Activated CD4-positive, alpha-beta T cell treated with anti-CD3 and anti-CD28 coated beads, Interleukin-2, amount 10 ng/mL, durations not matched to agents 24 days and 14 days (primary cell): ENCODE measurements at regions not wholly inside any gene's neighbourhood (a gene's known extent, or its start where the extent isn't known, plus 50 kb on each side); places are given as distances from the start of the nearest gene placed in this dataset.

ENCODE experiments used
- DNase-seq: peaks from one replicate; pipeline ENCODE4 v3.0.0; 2022
- H3K27ac Mint-ChIP-seq: one replicate; pipeline ENCODE4 v1.8.0; 2022; ENCODE audit warnings: mild to moderate bottlenecking, mixed read lengths
- H3K27me3 Mint-ChIP-seq: one replicate; pipeline ENCODE4 v1.8.0; 2022; ENCODE audit warnings: mixed read lengths
- H3K36me3 Mint-ChIP-seq: one replicate; pipeline ENCODE4 v1.8.0; 2022; ENCODE audit warnings: low read depth, mild to moderate bottlenecking, mixed read lengths
- H3K4me1 Mint-ChIP-seq: one replicate; pipeline ENCODE4 v1.8.0; 2021; ENCODE audit warnings: mixed read lengths
- H3K4me3 Mint-ChIP-seq: one replicate; pipeline ENCODE4 v1.8.0; 2022; ENCODE audit warnings: mild to moderate bottlenecking, moderate library complexity, mixed read lengths
- H3K9me3 Mint-ChIP-seq: one replicate; pipeline ENCODE4 v1.8.0; 2021; ENCODE audit warnings: mixed read lengths
- intact Hi-C: fragments of 100-400 bp; cut with micrococcal nuclease; formaldehyde crosslinking; loops from one replicate; pipeline ENCODE4 v1.15.1; 2023

DNA sequence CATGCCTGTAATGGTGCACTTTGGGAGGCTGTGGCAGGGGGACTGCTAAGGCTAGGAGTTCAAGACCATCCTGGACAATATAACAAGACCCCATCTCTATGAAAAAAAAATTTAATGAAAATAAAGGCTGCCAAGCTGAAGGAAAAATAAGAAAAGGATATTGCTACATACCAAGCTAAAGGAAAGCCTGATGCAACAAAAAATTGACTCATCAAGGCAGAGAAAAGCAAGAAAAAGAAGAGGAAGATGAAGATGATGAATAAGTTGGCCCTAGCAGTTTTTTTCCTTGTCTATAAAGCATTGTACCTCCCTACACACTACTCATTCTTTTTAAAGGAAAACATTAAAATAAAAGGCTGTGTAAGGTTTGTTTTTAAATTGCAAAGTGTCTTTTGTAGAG, 441.9 kb upstream of the MDFIC2 start:
- no peaks in the 10 kb centered on the region for H3K36me3 Mint-ChIP-seq
- no peaks in the 10 kb centered on the region for H3K27me3 Mint-ChIP-seq
- no peak for DNase-seq

DNA sequence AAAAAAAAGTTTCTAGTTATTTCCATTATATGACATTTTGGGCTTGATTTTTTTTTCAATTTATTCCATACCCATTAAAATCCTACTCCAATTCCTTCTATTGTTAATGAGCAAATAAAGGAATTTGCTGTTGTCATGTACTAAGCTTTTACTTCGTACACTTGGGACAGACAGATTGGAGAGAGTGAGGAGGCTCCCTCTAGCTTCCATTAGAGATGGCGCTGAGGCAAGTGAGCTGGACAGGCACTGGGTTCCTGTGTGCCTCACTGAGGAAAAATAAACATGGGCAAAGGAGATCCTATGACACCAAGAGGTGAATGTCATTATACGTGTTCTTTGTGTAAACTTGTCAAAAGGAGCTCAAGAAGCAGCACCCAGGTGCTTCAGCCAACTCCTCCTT, 441.1 kb upstream of the MDFIC2 start:
- DNase-seq, result peak; percentile 32
- H3K27ac Mint-ChIP-seq, result no peak overlapping the region
- no peaks in the 10 kb centered on the region for H3K27me3 Mint-ChIP-seq
- no peak overlapping the region for H3K4me3 Mint-ChIP-seq
- no peaks in the 10 kb centered on the region for H3K9me3 Mint-ChIP-seq
- intact Hi-C loops, result no loop called here
- no peaks in the 10 kb centered on the region for H3K36me3 Mint-ChIP-seq
- no peaks in the 10 kb centered on the region for H3K4me1 Mint-ChIP-seq

More for the DNA sequence above, 441.9 kb upstream of the MDFIC2 start:
- no peaks in the 10 kb centered on the region for H3K9me3 Mint-ChIP-seq
- no peak overlapping the region for H3K4me3 Mint-ChIP-seq
- H3K27ac Mint-ChIP-seq, result no peak overlapping the region
- intact Hi-C loops, result no loop called here
- no peaks in the 10 kb centered on the region for H3K4me1 Mint-ChIP-seq

DNA sequence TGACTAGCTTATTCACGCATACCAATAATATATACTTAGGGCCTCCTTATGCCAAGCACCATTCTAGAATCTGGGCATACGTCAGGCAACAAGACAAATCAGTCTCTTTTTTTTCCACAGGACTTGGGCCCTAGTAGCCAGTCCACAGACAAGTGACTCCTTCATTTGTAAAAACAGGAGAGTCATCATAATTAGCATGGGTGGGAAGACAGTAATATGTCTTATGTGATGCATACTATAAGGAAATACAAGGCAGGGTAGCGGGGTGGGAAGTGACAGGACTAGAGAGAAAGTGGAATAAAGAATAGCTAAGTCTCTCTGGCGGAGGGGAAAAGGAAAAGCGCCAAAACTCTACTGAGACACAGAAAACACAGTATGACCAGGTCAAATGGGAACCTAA, 439.6 kb upstream of the MDFIC2 start:
- no peaks in the 10 kb centered on the region for H3K9me3 Mint-ChIP-seq
- intact Hi-C loops, result no loop called here
- peaks cover 2% of the 10 kb centered on the region for H3K27me3 Mint-ChIP-seq

GRCh38 chr3:70749122-70749521, 436.7 kb upstream of the MDFIC2 start:
- Mint-ChIP-seq H3K27me3 (peaks cover 2% of the 10 kb centered on the region), H3K4me3 (no peak overlapping the region), H3K4me1 (no peaks in the 10 kb centered on the region), H3K9me3 (no peaks in the 10 kb centered on the region), H3K36me3 (no peaks in the 10 kb centered on the region), H3K27ac (no peak overlapping the region)
- intact Hi-C loops, result no loop called here
- DNase-seq, result peak; percentile 23

More for the DNA sequence above, 439.6 kb upstream of the MDFIC2 start:
- Mint-ChIP-seq H3K27ac (no peak overlapping the region), H3K4me1 (no peaks in the 10 kb centered on the region), H3K4me3 (no peak overlapping the region), H3K36me3 (no peaks in the 10 kb centered on the region)
- peak; percentile 27 for DNase-seq

- H3K4me1 Mint-ChIP-seq, result no peaks in the 10 kb centered on the region
- H3K27ac Mint-ChIP-seq, result no peak overlapping the region
- no peaks in the 10 kb centered on the region for H3K9me3 Mint-ChIP-seq
- intact Hi-C loops, result no loop called here
- H3K36me3 Mint-ChIP-seq, result no peaks in the 10 kb centered on the region
- no peak overlapping the region for H3K4me3 Mint-ChIP-seq
- DNase-seq, result peak; percentile 20
- peaks cover 2% of the 10 kb centered on the region for H3K27me3 Mint-ChIP-seq
Measured at GRCh38 chr3:70748593-70748992, 436.2 kb upstream of the MDFIC2 start.

DNA sequence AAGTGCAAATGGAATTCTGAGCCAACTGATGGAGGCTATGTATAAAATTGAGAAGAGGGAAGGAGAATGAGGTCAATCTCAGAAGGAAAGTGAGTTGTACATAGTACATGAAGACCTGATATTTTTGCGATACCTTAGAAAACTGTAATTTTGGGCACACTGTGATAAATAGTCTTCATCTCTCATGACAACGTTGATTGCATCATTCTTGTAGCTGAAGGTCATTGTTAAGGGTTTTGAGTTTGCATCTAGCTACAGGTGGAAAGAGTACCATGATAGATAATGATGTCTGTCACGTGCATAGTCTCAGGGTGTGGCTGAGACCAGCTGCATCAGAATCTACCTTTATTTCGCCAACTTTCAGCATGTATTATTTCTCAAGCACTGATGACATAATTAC, 435.4 kb upstream of the MDFIC2 start:
- no peaks in the 10 kb centered on the region for H3K4me1 Mint-ChIP-seq
- no peak overlapping the region for H3K4me3 Mint-ChIP-seq
- intact Hi-C loops, result no loop called here
- peak; percentile 4 for DNase-seq
- H3K27me3 Mint-ChIP-seq, result peaks cover 2% of the 10 kb centered on the region
- H3K9me3 Mint-ChIP-seq, result no peaks in the 10 kb centered on the region
- H3K36me3 Mint-ChIP-seq, result no peaks in the 10 kb centered on the region
- no peak overlapping the region for H3K27ac Mint-ChIP-seq

DNA sequence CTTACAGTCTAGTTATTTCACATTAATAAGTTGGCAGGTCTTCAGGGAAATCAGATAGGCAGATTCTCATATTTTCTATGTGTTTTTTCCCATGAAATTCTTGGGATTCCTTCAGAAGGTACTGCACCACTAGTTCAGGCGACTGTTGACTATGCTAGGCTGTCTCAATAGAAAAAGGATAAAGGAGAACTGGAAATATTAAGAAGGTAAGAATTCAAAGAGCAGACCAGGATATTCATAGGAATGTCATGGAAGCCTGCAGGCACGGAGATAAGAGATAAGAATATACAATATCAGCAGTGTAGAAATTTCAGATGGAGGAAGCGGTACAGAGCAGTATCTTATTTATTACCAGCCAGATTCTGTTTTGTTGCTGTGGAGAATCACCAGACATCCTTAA, 432.1 kb upstream of the MDFIC2 start:
- no peaks in the 10 kb centered on the region for H3K4me1 Mint-ChIP-seq
- no peak overlapping the region for H3K27ac Mint-ChIP-seq
- H3K9me3 Mint-ChIP-seq, result no peaks in the 10 kb centered on the region
- no peak for DNase-seq
- H3K4me3 Mint-ChIP-seq, result no peak overlapping the region
- no peaks in the 10 kb centered on the region for H3K36me3 Mint-ChIP-seq
- intact Hi-C loops, result no loop called here
- H3K27me3 Mint-ChIP-seq, result peaks cover 2% of the 10 kb centered on the region

DNA sequence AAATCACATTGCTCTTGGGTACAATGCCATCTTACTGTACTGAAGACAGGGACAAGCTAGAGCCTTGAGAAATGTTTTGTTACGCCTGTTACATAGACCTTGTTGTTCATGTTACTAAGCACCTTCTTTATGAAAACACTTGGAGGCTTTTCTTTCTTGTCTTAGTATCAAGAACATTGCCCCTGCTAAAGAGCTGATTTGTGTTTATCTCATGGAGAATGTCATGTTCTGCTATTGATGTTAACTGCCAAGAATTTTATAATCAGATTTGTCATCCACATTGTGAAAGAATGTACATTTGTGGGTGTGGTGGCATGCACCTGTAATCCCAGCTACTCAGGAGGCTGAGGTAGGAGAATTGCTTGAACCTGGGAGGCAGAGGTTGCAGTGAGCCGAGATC, 431.3 kb upstream of the MDFIC2 start:
- no peak for DNase-seq
- H3K27ac Mint-ChIP-seq, result no peak overlapping the region
- H3K4me3 Mint-ChIP-seq, result no peak overlapping the region
- intact Hi-C loops, result no loop called here
- H3K36me3 Mint-ChIP-seq, result no peaks in the 10 kb centered on the region
- no peaks in the 10 kb centered on the region for H3K9me3 Mint-ChIP-seq
- H3K4me1 Mint-ChIP-seq, result no peaks in the 10 kb centered on the region
- peaks cover 2% of the 10 kb centered on the region for H3K27me3 Mint-ChIP-seq

DNA sequence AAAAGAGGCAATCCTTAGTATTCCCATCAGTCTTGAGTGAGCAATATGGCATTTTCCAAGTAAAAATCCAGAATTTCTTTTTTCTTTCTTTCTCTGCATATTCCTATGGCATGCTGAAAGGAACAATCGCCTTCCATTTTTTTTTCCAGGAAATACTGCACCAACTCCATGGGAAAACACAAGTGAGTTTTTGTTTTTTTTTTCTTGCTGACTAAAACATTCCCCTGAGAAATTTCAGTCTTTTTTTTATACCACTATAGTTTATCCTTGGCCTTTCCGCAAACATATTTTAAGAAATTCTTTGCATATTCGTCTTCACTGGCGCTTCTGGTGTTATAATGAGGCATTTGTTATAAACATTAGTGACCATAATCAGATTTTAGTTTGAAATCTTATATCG, 429.6 kb upstream of the MDFIC2 start:
- no peaks in the 10 kb centered on the region for H3K36me3 Mint-ChIP-seq
- H3K9me3 Mint-ChIP-seq, result no peaks in the 10 kb centered on the region
- H3K27me3 Mint-ChIP-seq, result no peaks in the 10 kb centered on the region
- no peaks in the 10 kb centered on the region for H3K4me1 Mint-ChIP-seq
- no peak for DNase-seq
- intact Hi-C loops, result no loop called here
- H3K4me3 Mint-ChIP-seq, result no peak overlapping the region
- no peak overlapping the region for H3K27ac Mint-ChIP-seq

- no peaks in the 10 kb centered on the region for H3K36me3 Mint-ChIP-seq
- intact Hi-C loops, result no loop called here
- H3K4me3 Mint-ChIP-seq, result no peak overlapping the region
- no peak overlapping the region for H3K27ac Mint-ChIP-seq
- no peaks in the 10 kb centered on the region for H3K4me1 Mint-ChIP-seq
- no peaks in the 10 kb centered on the region for H3K27me3 Mint-ChIP-seq
- no peaks in the 10 kb centered on the region for H3K9me3 Mint-ChIP-seq
- DNase-seq, result no peak
Measured at GRCh38 chr3:70740872-70741271, 428.4 kb upstream of the MDFIC2 start.

GRCh38 chr3:70740071-70740470, 427.6 kb upstream of the MDFIC2 start:
- no peaks in the 10 kb centered on the region for H3K36me3 Mint-ChIP-seq
- intact Hi-C loops, result no loop called here
- H3K27me3 Mint-ChIP-seq, result no peaks in the 10 kb centered on the region
- no peaks in the 10 kb centered on the region for H3K9me3 Mint-ChIP-seq
- no peak overlapping the region for H3K4me3 Mint-ChIP-seq
- DNase-seq, result no peak
- H3K4me1 Mint-ChIP-seq, result no peaks in the 10 kb centered on the region
- no peak overlapping the region for H3K27ac Mint-ChIP-seq

GRCh38 chr3:70738291-70738681, 425.8 kb upstream of the MDFIC2 start:
- Mint-ChIP-seq H3K36me3 (no peaks in the 10 kb centered on the region), H3K4me3 (no peak overlapping the region), H3K9me3 (no peaks in the 10 kb centered on the region), H3K27ac (no peak overlapping the region), H3K27me3 (peaks cover 4% of the 10 kb centered on the region), H3K4me1 (no peaks in the 10 kb centered on the region)
- intact Hi-C loops, result no loop called here
- no peak for DNase-seq

GRCh38 chr3:70737666-70738290, 425.3 kb upstream of the MDFIC2 start:
- H3K9me3 Mint-ChIP-seq, result no peaks in the 10 kb centered on the region
- intact Hi-C loops, result no loop called here

GRCh38 chr3:70736009-70736408, 423.6 kb upstream of the MDFIC2 start:
- intact Hi-C loops, result no loop called here
- H3K27me3 Mint-ChIP-seq, result peaks cover 11% of the 10 kb centered on the region
- H3K4me1 Mint-ChIP-seq, result no peaks in the 10 kb centered on the region
- no peak overlapping the region for H3K4me3 Mint-ChIP-seq
- no peaks in the 10 kb centered on the region for H3K9me3 Mint-ChIP-seq
- DNase-seq, result no peak
- no peak overlapping the region for H3K27ac Mint-ChIP-seq
- no peaks in the 10 kb centered on the region for H3K36me3 Mint-ChIP-seq

More at GRCh38 chr3:70737666-70738290, 425.3 kb upstream of the MDFIC2 start:
- no peak overlapping the region for H3K4me3 Mint-ChIP-seq
- no peaks in the 10 kb centered on the region for H3K36me3 Mint-ChIP-seq
- DNase-seq, result no peak
- peaks cover 6% of the 10 kb centered on the region for H3K27me3 Mint-ChIP-seq
- H3K27ac Mint-ChIP-seq, result no peak overlapping the region
- H3K4me1 Mint-ChIP-seq, result no peaks in the 10 kb centered on the region

DNA sequence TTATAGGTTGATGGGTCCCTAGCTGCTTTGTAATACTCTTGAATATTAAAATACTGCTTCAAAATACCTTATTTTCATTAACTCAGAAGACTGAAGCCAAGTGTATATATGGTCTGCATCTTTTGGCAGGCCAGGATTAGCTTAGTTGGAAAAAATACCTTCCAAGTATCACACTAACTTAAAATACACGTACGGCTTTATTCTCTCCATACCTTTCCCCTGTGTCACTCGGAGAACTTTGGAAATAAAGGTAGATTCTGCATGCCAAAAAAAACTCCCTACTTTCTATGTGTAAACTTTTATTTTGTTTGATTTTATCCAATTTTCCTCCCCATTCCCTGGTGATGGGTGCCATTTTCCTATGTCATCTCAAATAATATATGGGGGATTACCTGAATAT, 422.3 kb upstream of the MDFIC2 start:
- DNase-seq, result no peak
- Mint-ChIP-seq H3K27me3 (peaks cover 11% of the 10 kb centered on the region), H3K27ac (no peak overlapping the region), H3K4me3 (no peak overlapping the region), H3K9me3 (no peaks in the 10 kb centered on the region), H3K4me1 (no peaks in the 10 kb centered on the region), H3K36me3 (no peaks in the 10 kb centered on the region)
- intact Hi-C loops, result no loop called here
